ENCODE measurements at regions not wholly inside any gene's neighbourhood (a gene's known extent, or its start where the extent isn't known, plus 50 kb on each side); places are given as distances from the start of the nearest gene placed in this dataset.

DNA sequence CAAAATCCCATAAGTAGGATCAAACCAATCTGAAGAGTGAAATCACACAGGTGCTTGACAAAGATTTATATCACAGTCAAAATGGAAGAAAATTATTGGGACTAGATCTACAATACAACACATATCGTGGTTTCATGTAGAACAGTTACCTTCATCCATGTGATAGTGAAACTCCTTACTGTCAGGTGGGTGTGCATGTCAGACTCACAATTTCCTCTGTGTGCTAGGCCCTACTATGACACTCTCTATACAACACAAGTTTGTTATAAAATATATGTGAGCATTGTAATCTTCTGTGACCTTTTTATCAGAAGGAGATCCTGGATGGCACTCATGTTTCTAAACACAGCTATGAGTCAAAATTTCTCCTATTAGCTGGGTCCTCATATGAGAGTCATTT lies 947.0 kb upstream of the TSPY4 start:
- ATAC-seq: no peak
- Histone ChIP-seq H3K9me3 (no peaks in the 10 kb centered on the region), H3K27me3 (no peaks in the 10 kb centered on the region), H3K27ac (no peak overlapping the region), H3K4me1 (no peaks in the 10 kb centered on the region), H3K4me3 (no peak overlapping the region), H3K36me3 (no peaks in the 10 kb centered on the region)
- intact Hi-C loops (cut with DNase I; ENCODE audit: low total_unique reads): no loop called here
- in situ Hi-C loops (cut with MboI; ENCODE audit: low sequenced_read_pairs in 4 of 4): no loop called here
- DNase-seq: no peak
- TF ChIP-seq, protein P1, sequence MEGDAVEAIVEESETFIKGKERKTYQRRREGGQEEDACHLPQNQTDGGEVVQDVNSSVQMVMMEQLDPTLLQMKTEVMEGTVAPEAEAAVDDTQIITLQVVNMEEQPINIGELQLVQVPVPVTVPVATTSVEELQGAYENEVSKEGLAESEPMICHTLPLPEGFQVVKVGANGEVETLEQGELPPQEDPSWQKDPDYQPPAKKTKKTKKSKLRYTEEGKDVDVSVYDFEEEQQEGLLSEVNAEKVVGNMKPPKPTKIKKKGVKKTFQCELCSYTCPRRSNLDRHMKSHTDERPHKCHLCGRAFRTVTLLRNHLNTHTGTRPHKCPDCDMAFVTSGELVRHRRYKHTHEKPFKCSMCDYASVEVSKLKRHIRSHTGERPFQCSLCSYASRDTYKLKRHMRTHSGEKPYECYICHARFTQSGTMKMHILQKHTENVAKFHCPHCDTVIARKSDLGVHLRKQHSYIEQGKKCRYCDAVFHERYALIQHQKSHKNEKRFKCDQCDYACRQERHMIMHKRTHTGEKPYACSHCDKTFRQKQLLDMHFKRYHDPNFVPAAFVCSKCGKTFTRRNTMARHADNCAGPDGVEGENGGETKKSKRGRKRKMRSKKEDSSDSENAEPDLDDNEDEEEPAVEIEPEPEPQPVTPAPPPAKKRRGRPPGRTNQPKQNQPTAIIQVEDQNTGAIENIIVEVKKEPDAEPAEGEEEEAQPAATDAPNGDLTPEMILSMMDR (IDR thresholded peaks at IDR 0.05 in 4 of 5, conservative IDR thresholded peaks at IDR 0.05 in 1 of 5): no peak
- TF ChIP-seq POLR2A (IDR thresholded peaks at IDR 0.05): no peak

DNA sequence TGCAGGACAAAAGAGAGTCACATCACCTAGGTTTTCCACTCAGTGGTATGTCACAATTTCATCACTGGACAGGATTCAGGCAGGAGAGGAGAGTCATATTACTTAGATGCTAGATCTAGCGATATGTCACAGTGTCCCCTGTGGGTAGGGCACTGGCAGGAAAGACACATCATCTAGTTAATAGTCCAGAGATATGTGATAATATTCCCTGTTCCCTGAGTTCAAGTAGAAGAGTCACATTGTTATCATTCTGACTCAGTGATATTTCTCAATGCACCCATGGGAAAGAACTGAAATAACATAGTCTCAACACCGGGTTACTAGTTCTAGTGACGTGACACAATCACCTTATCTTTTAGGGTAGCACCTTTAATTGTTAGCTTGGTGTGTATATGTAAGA lies 944.0 kb upstream of the TSPY4 start:
- DNase-seq (peak in 1 of 2 donors; percentile 40), ATAC-seq (peak in 1 of 2 donors; percentile 79)
- Histone ChIP-seq H3K4me3 (no peak overlapping the region), H3K27me3 (no peaks in the 10 kb centered on the region), H3K27ac (no peak overlapping the region), H3K36me3 (no peaks in the 10 kb centered on the region), H3K4me1 (no peaks in the 10 kb centered on the region), H3K9me3 (no peaks in the 10 kb centered on the region)
- in situ Hi-C loops (cut with MboI; ENCODE audit: low sequenced_read_pairs in 4 of 4): no loop called here
- TF ChIP-seq POLR2A (IDR thresholded peaks at IDR 0.05): no peak
- TF ChIP-seq, protein P1 (IDR thresholded peaks at IDR 0.05 in 4 of 5, conservative IDR thresholded peaks at IDR 0.05 in 1 of 5): no peak
- intact Hi-C loops (cut with DNase I; ENCODE audit: low total_unique reads): no loop called here

DNA sequence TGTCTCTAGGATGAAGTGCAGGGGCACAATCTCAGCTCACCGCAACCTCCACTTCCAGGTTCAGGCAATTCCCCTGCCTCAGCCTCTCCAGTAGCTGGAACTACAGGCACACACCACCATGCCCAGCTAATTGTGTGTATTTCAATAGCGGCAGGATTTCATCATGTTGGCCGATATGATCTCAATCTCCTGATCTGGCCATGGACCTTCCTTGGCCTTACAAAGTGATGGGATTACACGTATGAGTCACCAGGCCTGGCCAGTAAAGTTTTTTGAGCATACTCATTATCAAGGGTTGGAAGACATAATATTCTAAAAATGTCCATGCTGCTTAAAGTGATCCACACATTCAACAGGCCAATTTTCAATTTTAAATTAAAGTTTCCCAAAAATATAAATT lies 914.4 kb upstream of the TSPY4 start:
- no peak overlapping the region for H3K4me3 ChIP-seq
- DNase-seq (no peak), ATAC-seq (peak; percentile 33 to 36)
- no peak overlapping the region for H3K27ac ChIP-seq
- H3K4me1 ChIP-seq: no peaks in the 10 kb centered on the region
- no peaks in the 10 kb centered on the region for H3K27me3 ChIP-seq
- H3K36me3 ChIP-seq: no peaks in the 10 kb centered on the region
- intact Hi-C loops (cut with DNase I; ENCODE audit: low total_unique reads) (no loop called here), in situ Hi-C loops (cut with MboI; ENCODE audit: low sequenced_read_pairs in 4 of 4) (no loop called here)
- no peaks in the 10 kb centered on the region for H3K9me3 ChIP-seq
- TF ChIP-seq, protein P1 (IDR thresholded peaks at IDR 0.05 in 4 of 5, conservative IDR thresholded peaks at IDR 0.05 in 1 of 5): no peak
- TF ChIP-seq POLR2A (IDR thresholded peaks at IDR 0.05): no peak

DNA sequence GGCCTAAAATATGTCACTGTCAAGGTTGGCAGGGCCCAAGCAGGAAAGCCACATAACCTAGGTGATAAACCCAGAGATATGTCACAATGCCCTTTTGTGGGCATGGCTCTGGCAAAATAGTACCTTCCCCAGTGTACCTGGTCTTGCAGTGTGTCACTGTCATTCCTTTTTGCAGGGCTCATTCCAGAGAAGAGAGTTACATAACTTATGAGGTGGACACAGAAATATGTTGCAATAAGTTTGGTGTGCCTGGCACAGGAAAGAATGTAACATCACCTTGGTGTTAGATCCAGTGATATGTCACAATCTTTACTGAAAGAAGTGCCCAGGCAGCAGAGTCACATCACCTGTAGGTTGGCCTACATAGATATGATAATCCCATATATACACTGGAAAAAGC lies 910.8 kb upstream of the TSPY4 start:
- in situ Hi-C loops (cut with MboI; ENCODE audit: low sequenced_read_pairs in 4 of 4): no loop called here
- H3K4me3 ChIP-seq: no peak overlapping the region

DNA sequence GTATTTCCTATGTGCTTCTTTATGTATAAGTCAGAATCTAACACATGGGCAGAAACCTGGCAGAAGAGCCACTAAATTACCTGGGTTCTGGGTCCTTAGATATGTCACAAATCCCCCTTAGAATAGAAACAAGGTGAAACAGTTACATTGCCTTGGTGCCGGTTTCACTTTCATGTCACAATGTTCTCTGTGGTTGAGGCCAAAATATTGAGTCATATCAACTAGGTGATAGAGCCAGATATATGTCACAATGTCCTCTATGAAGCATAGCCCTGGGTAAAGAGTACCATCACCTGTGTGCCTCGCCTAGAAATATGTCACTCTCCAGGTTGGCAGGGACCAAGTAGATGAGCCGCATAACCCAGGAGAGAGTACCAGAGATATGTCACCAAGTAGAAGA lies 899.8 kb upstream of the TSPY4 start:
- Histone ChIP-seq H3K4me1 (no peaks in the 10 kb centered on the region), H3K36me3 (no peaks in the 10 kb centered on the region), H3K9me3 (no peaks in the 10 kb centered on the region), H3K4me3 (no peak overlapping the region), H3K27ac (no peak overlapping the region), H3K27me3 (no peaks in the 10 kb centered on the region)
- in situ Hi-C loops (cut with MboI; ENCODE audit: low sequenced_read_pairs in 4 of 4): no loop called here
- DNase-seq (peak in 1 of 2 donors; percentile 17), ATAC-seq (peak; percentile 68 to 77)
- no peak for TF ChIP-seq POLR2A (IDR thresholded peaks at IDR 0.05)
- TF ChIP-seq, protein P1 (IDR thresholded peaks at IDR 0.05 in 4 of 5, conservative IDR thresholded peaks at IDR 0.05 in 1 of 5): no peak
- intact Hi-C loops (cut with DNase I; ENCODE audit: low total_unique reads): no loop called here

More for the DNA sequence above, 910.8 kb upstream of the TSPY4 start:
- no peaks in the 10 kb centered on the region for H3K27me3 ChIP-seq
- no peak for TF ChIP-seq POLR2A (IDR thresholded peaks at IDR 0.05)
- TF ChIP-seq, protein P1 (IDR thresholded peaks at IDR 0.05 in 4 of 5, conservative IDR thresholded peaks at IDR 0.05 in 1 of 5): no peak
- no peaks in the 10 kb centered on the region for H3K9me3 ChIP-seq
- intact Hi-C loops (cut with DNase I; ENCODE audit: low total_unique reads): no loop called here
- no peak for ATAC-seq
- no peak overlapping the region for H3K27ac ChIP-seq
- DNase-seq: no peak
- H3K36me3 ChIP-seq: no peaks in the 10 kb centered on the region
- H3K4me1 ChIP-seq: no peaks in the 10 kb centered on the region

Data from gastrocnemius medialis (tissue), 4 donors.